MM.1S (cell line): ENCODE measurements at regions not wholly inside any gene's neighbourhood (a gene's known extent, or its start where the extent isn't known, plus 50 kb on each side); places are given as distances from the start of the nearest gene placed in this dataset.

Experiments
- CTCF ChIP-seq: fragments of 300-600 bp; sonication (generic); IDR thresholded peaks from 2 replicates; pipeline ENCODE4 v1.5.1; 2016; ENCODE audit warnings: antibody characterized with exemption, low read length, mixed read lengths
- EZH2 ChIP-seq: fragments of 300-600 bp; sonication (generic); optimal IDR thresholded peaks from 2 replicates; pipeline ENCODE3; 2017; ENCODE audit warnings: low read depth, mild to moderate bottlenecking, antibody characterized with exemption, low read length, mixed read lengths
- EZH2phosphoT487 ChIP-seq: fragments of 300-600 bp; sonication (generic); IDR thresholded peaks from 2 replicates; pipeline ENCODE4 v1.6.1; 2018; ENCODE audit warnings: antibody characterized with exemption, low read length

- TF ChIP-seq CTCF = no peak
- TF ChIP-seq EZH2phosphoT487 = no peak
- no peak for TF ChIP-seq EZH2
These were observed 214.6 kb upstream of the PFKP start for GRCh38 chr10:2852574-2853323.
